ENCODE measurements at regions not wholly inside any gene's neighbourhood (a gene's known extent, or its start where the extent isn't known, plus 50 kb on each side); places are given as distances from the start of the nearest gene placed in this dataset.
A peak's percentile ranks its signal among the peaks of the same experiment; 100 is the strongest.

DNA sequence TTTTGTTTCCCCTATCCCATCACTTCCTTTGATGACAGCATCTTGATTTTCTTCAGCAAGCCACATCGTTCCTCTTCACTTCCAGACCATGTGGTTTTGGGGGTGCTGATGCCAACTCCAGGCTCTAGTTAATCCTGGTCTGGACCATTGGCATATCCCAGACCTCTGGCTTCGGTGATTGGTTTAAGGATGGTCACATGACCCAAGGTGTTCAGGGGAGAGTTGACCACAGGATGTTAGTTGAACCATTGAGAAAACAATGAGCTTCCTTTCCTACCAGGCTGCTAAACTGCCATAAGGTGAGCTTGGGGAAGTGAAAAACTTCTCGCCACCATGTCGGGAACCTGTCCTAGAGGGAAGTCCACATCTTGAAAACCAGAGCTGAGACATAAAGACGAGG, 60.9 kb upstream of the TLR3 start:
- H3K36me3 ChIP-seq (ENCODE audit: control insufficient read depth, insufficient read depth, low read length): no peaks in the 10 kb centered on the region
- H3K4me3 ChIP-seq (ENCODE audit: low read depth, low read length): no peak overlapping the region
- peaks cover 5% of the 10 kb centered on the region for H3K4me1 ChIP-seq (ENCODE audit: control insufficient read depth, insufficient read depth, low read length)
- no peak overlapping the region for H3K27ac ChIP-seq (ENCODE audit: low read depth, low read length)
- no peaks in the 10 kb centered on the region for H3K9me3 ChIP-seq (ENCODE audit: control insufficient read depth, insufficient read depth, low read length)
- no peaks in the 10 kb centered on the region for H3K27me3 ChIP-seq (ENCODE audit: control insufficient read depth, insufficient read depth, low read length)
- H3K9ac ChIP-seq (ENCODE audit: low read depth, low read length): no peak overlapping the region

DNA sequence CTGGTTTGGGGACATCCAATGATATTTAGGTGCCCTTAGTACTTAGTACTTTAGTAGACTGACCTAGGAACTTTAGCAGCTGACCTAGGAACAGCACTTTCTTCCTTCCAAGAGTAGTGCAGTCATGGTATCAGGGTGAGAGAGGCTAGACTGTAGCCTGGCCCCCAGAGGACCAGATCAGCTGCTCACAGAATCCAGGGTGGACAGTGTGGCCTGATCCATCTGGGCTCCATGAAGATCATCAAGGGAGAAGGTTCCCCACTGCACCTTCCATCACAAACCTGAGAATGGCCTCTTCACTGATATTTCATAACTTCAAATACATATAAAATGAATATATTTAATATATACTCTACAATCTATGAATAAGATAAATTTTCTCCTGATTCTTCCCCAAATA, 59.0 kb upstream of the TLR3 start:
- Histone ChIP-seq H3K4me3 (ENCODE audit: low read depth, low read length) (no peak overlapping the region), H3K9me3 (ENCODE audit: control insufficient read depth, insufficient read depth, low read length) (no peaks in the 10 kb centered on the region), H3K27me3 (ENCODE audit: control insufficient read depth, insufficient read depth, low read length) (no peaks in the 10 kb centered on the region), H3K9ac (ENCODE audit: low read depth, low read length) (no peak overlapping the region), H3K27ac (ENCODE audit: low read depth, low read length) (no peak overlapping the region), H3K36me3 (ENCODE audit: control insufficient read depth, insufficient read depth, low read length) (no peaks in the 10 kb centered on the region), H3K4me1 (ENCODE audit: control insufficient read depth, insufficient read depth, low read length) (peaks cover 19% of the 10 kb centered on the region)

DNA sequence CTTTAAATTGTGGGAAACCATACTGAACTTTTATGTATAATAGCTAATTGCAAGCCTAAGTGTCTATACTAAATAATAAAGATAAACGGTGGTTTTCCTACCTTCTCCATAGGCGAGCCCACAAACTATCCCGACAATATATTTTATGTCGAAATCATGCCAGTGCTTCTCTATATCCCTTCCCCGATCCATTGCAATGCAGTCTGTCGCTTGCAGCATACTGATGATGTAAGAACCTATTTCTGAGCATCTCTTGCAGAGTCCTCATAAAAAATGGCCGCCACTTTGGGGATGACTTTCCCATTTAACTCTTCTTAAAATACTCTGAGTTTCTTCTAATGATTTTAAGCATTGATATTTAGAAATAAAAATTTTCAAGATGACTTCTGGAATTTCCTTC, 58.1 kb upstream of the TLR3 start:
- H3K4me1 ChIP-seq (ENCODE audit: control insufficient read depth, insufficient read depth, low read length): peaks cover 19% of the 10 kb centered on the region
- no peak overlapping the region for H3K4me3 ChIP-seq (ENCODE audit: low read depth, low read length)
- no peak overlapping the region for H3K9ac ChIP-seq (ENCODE audit: low read depth, low read length)
- H3K27me3 ChIP-seq (ENCODE audit: control insufficient read depth, insufficient read depth, low read length): no peaks in the 10 kb centered on the region
- no peaks in the 10 kb centered on the region for H3K9me3 ChIP-seq (ENCODE audit: control insufficient read depth, insufficient read depth, low read length)
- no peak overlapping the region for H3K27ac ChIP-seq (ENCODE audit: low read depth, low read length)
- H3K36me3 ChIP-seq (ENCODE audit: control insufficient read depth, insufficient read depth, low read length): no peaks in the 10 kb centered on the region

DNA sequence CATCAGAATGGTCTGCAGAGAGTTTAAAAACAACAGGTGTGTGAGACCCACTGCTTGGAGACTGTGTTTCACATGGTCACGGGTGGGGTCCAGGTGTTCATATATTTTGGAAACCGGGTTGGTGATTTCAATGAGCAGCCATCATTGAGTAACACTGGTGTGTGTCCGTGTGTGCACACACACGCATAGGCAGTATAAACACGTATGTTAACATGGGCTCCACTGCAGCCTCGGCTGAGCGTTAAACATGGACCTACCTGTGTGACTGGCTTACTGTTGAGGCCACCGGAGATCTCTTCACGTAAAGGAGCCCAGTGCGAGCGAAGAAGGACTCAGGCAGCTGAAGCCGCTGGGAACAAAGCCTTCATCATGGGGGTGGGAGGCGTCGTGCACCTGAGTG, 56.9 kb upstream of the TLR3 start:
- Histone ChIP-seq H3K4me3 (ENCODE audit: low read depth, low read length) (no peak overlapping the region), H3K9me3 (ENCODE audit: control insufficient read depth, insufficient read depth, low read length) (no peaks in the 10 kb centered on the region), H3K27me3 (ENCODE audit: control insufficient read depth, insufficient read depth, low read length) (no peaks in the 10 kb centered on the region), H3K36me3 (ENCODE audit: control insufficient read depth, insufficient read depth, low read length) (no peaks in the 10 kb centered on the region), H3K27ac (ENCODE audit: low read depth, low read length) (no peak overlapping the region), H3K9ac (ENCODE audit: low read depth, low read length) (no peak overlapping the region), H3K4me1 (ENCODE audit: control insufficient read depth, insufficient read depth, low read length) (peaks cover 19% of the 10 kb centered on the region)

DNA sequence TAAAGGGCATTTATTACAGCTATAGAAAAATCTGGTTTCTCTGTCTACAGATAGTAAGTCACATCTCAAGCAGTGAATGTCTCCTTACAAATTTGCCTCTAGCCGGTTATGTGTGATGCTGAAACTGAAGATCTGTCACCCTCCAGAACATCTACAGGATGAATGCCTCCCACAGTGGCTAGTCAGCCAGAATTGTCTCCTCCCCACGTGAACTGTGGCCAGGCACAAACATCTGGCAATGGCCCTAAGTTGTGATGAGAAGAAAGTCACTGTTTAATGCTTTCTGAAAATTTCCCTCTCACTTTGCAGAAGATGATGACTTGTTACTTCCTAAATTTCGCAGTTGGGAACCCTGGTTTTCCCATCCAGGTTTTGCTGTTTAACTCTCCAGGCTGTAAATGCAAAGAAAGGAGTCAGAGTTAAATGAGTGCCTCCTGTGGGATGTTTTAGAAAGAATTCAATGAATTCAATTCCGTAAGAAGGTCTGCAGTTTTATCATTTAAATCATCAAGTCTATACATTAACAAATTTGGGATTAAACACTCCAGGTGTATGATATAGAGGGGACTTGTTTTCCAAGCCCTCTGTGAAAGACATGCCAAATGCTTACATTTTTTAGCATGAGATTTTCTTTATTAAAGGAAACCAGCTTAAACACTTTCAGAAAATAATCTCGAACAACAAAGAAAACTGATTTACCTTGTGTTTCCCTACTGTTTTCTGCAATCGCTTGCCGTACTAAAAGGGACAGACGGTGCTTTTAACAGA, 55.4 kb upstream of the TLR3 start:
- Histone ChIP-seq H3K36me3 (ENCODE audit: control insufficient read depth, insufficient read depth, low read length) (no peaks in the 10 kb centered on the region), H3K4me3 (ENCODE audit: low read depth, low read length) (peak overlapping the region; percentile 27; the same call in 1 of the 2 replicates), H3K9me3 (ENCODE audit: control insufficient read depth, insufficient read depth, low read length) (no peaks in the 10 kb centered on the region), H3K27me3 (ENCODE audit: control insufficient read depth, insufficient read depth, low read length) (no peaks in the 10 kb centered on the region), H3K9ac (ENCODE audit: low read depth, low read length) (peak overlapping the region; percentile 15; the same call in 1 of the 2 replicates), H3K4me1 (ENCODE audit: control insufficient read depth, insufficient read depth, low read length) (peaks cover 19% of the 10 kb centered on the region), H3K27ac (ENCODE audit: low read depth, low read length) (peak overlapping the region; percentile 92)

DNA sequence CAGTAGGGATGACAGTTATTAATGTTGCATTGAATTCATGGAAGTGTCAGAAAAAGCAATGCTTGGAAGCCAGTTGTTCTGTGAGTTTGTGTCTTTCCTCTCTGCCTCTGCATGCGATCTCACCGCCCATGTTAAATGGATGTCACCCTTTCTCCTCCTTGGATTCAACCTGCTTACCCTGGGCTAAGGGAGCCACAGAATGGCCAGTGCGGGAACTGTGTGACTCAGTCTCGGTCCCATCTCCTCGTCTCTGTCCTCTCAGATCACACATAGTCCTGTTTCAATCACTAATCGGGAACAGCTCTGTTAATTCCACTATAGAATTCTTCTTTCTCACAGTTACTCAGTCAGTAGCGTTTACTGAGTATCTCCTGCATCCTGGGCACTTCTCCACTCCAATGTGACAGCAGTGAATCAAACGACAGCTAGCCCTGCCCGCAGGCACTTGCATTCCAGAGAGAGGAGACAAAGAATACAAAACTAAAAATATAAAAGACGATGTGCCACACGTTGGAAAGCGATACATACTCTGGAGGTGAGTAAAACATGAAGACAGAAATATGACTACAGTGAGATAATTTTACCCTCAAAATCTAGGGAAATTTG, 53.6 kb upstream of the TLR3 start:
- H3K9me3 ChIP-seq (ENCODE audit: control insufficient read depth, insufficient read depth, low read length): no peaks in the 10 kb centered on the region
- H3K36me3 ChIP-seq (ENCODE audit: control insufficient read depth, insufficient read depth, low read length): no peaks in the 10 kb centered on the region
- H3K4me1 ChIP-seq (ENCODE audit: control insufficient read depth, insufficient read depth, low read length): peaks cover 19% of the 10 kb centered on the region
- H3K27ac ChIP-seq (ENCODE audit: low read depth, low read length): no peak overlapping the region
- H3K27me3 ChIP-seq (ENCODE audit: control insufficient read depth, insufficient read depth, low read length): peaks cover 3% of the 10 kb centered on the region; the same call in 1 of the 2 replicates
- peak overlapping the region; percentile 11; the same call in 1 of the 2 replicates for H3K9ac ChIP-seq (ENCODE audit: low read depth, low read length)
- H3K4me3 ChIP-seq (ENCODE audit: low read depth, low read length): no peak overlapping the region

DNA sequence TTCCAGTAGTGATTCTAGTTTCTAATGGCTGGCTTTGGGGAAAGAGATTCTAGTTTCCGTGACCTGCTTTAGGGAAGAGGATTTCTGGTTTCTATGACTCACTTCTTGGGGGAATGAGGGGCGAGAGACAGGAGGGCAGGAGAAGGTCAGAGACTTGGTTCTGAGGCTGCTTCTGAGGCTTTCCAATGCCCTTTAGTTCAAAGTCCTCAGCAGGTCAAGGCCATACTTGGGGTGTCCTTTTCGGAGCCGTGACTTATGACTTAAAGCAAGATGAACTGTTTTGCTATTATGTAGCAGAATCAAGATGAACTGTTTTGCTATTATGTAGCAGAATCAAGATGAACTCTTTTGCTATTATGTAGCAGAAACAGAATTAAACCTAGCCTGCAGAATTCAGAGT, 52.2 kb upstream of the TLR3 start:
- H3K9me3 ChIP-seq (ENCODE audit: control insufficient read depth, insufficient read depth, low read length): no peaks in the 10 kb centered on the region
- H3K36me3 ChIP-seq (ENCODE audit: control insufficient read depth, insufficient read depth, low read length): no peaks in the 10 kb centered on the region
- no peak overlapping the region for H3K4me3 ChIP-seq (ENCODE audit: low read depth, low read length)
- no peak overlapping the region for H3K9ac ChIP-seq (ENCODE audit: low read depth, low read length)
- peaks cover 3% of the 10 kb centered on the region; the same call in 1 of the 2 replicates for H3K27me3 ChIP-seq (ENCODE audit: control insufficient read depth, insufficient read depth, low read length)
- no peak overlapping the region for H3K27ac ChIP-seq (ENCODE audit: low read depth, low read length)
- peaks cover 19% of the 10 kb centered on the region for H3K4me1 ChIP-seq (ENCODE audit: control insufficient read depth, insufficient read depth, low read length)

DNA sequence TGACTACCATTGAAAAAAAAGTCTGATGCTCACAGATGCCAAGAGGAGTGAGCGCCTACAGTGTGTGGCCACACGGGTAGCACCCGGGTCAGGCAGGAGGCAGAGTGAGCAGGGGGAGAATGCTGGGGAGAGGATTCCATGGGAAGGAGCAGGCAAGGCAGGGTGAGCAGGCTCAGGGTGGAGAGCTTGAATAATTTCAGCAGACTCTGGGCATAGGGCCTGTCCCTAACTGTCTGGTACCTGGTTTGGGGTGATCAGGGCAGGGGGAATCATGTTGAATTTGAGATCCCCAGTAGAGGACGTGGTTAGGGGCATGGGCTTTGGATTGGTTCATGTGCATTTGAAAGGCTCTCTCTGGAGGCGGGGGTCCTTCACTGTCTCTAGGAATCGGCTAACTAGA, 51.2 kb upstream of the TLR3 start:
- Histone ChIP-seq H3K27me3 (ENCODE audit: control insufficient read depth, insufficient read depth, low read length) (peaks cover 3% of the 10 kb centered on the region; the same call in 1 of the 2 replicates), H3K9me3 (ENCODE audit: control insufficient read depth, insufficient read depth, low read length) (no peaks in the 10 kb centered on the region), H3K4me1 (ENCODE audit: control insufficient read depth, insufficient read depth, low read length) (peaks cover 17% of the 10 kb centered on the region), H3K9ac (ENCODE audit: low read depth, low read length) (no peak overlapping the region), H3K36me3 (ENCODE audit: control insufficient read depth, insufficient read depth, low read length) (no peaks in the 10 kb centered on the region), H3K4me3 (ENCODE audit: low read depth, low read length) (no peak overlapping the region), H3K27ac (ENCODE audit: low read depth, low read length) (no peak overlapping the region)

DNA sequence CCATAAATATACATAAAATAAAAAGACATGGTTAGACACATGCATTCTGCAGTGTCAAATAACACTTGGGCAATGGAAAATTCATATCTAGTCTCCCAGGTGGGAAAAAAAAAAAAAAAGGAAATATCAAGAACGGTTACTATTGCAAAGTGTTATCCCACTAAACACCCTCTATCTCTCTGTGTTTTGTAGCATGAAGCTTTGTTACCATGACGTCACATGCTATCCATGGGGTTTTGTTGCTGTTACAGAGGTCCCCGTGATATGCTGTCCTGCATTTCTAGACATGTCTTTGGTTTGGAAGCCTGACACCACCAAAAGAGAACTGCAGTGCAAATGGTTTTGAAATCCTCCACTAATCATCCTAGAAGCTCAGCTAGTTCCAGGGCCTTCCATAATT, 50.7 kb upstream of the TLR3 start:
- no peak overlapping the region for H3K9ac ChIP-seq (ENCODE audit: low read depth, low read length)
- peaks cover 13% of the 10 kb centered on the region for H3K4me1 ChIP-seq (ENCODE audit: control insufficient read depth, insufficient read depth, low read length)
- H3K27me3 ChIP-seq (ENCODE audit: control insufficient read depth, insufficient read depth, low read length): peaks cover 3% of the 10 kb centered on the region; the same call in 1 of the 2 replicates
- H3K9me3 ChIP-seq (ENCODE audit: control insufficient read depth, insufficient read depth, low read length): no peaks in the 10 kb centered on the region
- no peak overlapping the region for H3K4me3 ChIP-seq (ENCODE audit: low read depth, low read length)
- no peaks in the 10 kb centered on the region for H3K36me3 ChIP-seq (ENCODE audit: control insufficient read depth, insufficient read depth, low read length)
- no peak overlapping the region for H3K27ac ChIP-seq (ENCODE audit: low read depth, low read length)

DNA sequence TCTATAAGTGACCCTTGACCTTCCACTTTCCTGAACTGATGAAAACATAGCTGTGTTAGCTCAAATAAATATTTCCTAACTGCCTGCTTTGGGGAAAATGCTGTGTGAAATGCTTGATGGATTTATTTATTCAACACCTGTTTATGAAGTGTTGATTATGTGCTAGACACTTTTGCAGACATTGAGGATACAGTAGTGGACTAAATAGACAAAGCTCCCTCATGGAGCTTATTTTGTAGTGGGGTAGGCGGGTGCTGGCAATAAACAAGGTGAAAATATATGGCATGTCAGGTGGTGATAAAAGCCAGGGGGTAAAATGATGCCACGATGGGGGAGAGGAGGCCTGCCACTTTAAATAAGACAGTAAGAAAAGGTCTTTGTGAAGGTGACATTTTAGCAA, 50.2 kb upstream of the TLR3 start:
- Histone ChIP-seq H3K4me1 (ENCODE audit: control insufficient read depth, insufficient read depth, low read length) (peaks cover 8% of the 10 kb centered on the region), H3K36me3 (ENCODE audit: control insufficient read depth, insufficient read depth, low read length) (no peaks in the 10 kb centered on the region), H3K9me3 (ENCODE audit: control insufficient read depth, insufficient read depth, low read length) (no peaks in the 10 kb centered on the region), H3K27me3 (ENCODE audit: control insufficient read depth, insufficient read depth, low read length) (peaks cover 3% of the 10 kb centered on the region; the same call in 1 of the 2 replicates), H3K9ac (ENCODE audit: low read depth, low read length) (no peak overlapping the region), H3K27ac (ENCODE audit: low read depth, low read length) (no peak overlapping the region), H3K4me3 (ENCODE audit: low read depth, low read length) (no peak overlapping the region)

Data from HUES48 (cell line).